ENCODE measurements at regions not wholly inside any gene's neighbourhood (a gene's known extent, or its start where the extent isn't known, plus 50 kb on each side); places are given as distances from the start of the nearest gene placed in this dataset.
"Not testable (repeated sequence)": the region's sequence is repeated elsewhere in the genome, so short reads cannot be mapped to it uniquely, and the experiment has no call there.

- no peak for FAIRE-seq
- DNase-seq (ENCODE audit: extremely low spot score, insufficient read length, low read depth): no peak
Measured at GRCh38 chr14:58750321-58751269, 112.8 kb downstream of the DACT1 start.

- FAIRE-seq (no peak), DNase-seq (ENCODE audit: extremely low spot score, insufficient read length, low read depth) (no peak)
Measured at GRCh38 chr14:58751788-58752187, 114.0 kb downstream of the DACT1 start.

- FAIRE-seq: no peak
- DNase-seq (ENCODE audit: extremely low spot score, insufficient read length, low read depth): no peak
Measured at GRCh38 chr14:58752289-58752688, 114.5 kb downstream of the DACT1 start.

GRCh38 chr14:58752771-58753201, 115.0 kb downstream of the DACT1 start:
- FAIRE-seq (peak; percentile 29), DNase-seq (ENCODE audit: extremely low spot score, insufficient read length, low read depth) (no peak)

- FAIRE-seq (no peak), DNase-seq (ENCODE audit: extremely low spot score, insufficient read length, low read depth) (no peak)
Measured at GRCh38 chr14:58755031-58755925, 117.5 kb downstream of the DACT1 start.

- no peak for FAIRE-seq
Measured at GRCh38 chr14:58760121-58760520, 122.4 kb downstream of the DACT1 start.

GRCh38 chr14:58762629-58763028, 124.9 kb downstream of the DACT1 start:
- DNase-seq (ENCODE audit: extremely low spot score, insufficient read length, low read depth) (no peak), FAIRE-seq (no peak)

More at GRCh38 chr14:58760121-58760520, 122.4 kb downstream of the DACT1 start:
- no peak for DNase-seq (ENCODE audit: extremely low spot score, insufficient read length, low read depth)

GRCh38 chr14:58763210-58763609, 125.4 kb downstream of the DACT1 start:
- no peak for DNase-seq (ENCODE audit: extremely low spot score, insufficient read length, low read depth)

GRCh38 chr14:58765418-58765831, 127.7 kb downstream of the DACT1 start:
- no peak for FAIRE-seq
- no peak for DNase-seq (ENCODE audit: extremely low spot score, insufficient read length, low read depth)

More at GRCh38 chr14:58763210-58763609, 125.4 kb downstream of the DACT1 start:
- FAIRE-seq: no peak

GRCh38 chr14:58765843-58766242, 128.1 kb downstream of the DACT1 start:
- no peak for FAIRE-seq
- no peak for DNase-seq (ENCODE audit: extremely low spot score, insufficient read length, low read depth)

GRCh38 chr14:58769011-58769643, 131.4 kb downstream of the DACT1 start:
- DNase-seq (ENCODE audit: extremely low spot score, insufficient read length, low read depth) (no peak), FAIRE-seq (no peak)

- FAIRE-seq: no peak
- no peak for DNase-seq (ENCODE audit: extremely low spot score, insufficient read length, low read depth)
Measured at GRCh38 chr14:58769771-58770170, 132.0 kb downstream of the DACT1 start.

- FAIRE-seq (no peak), DNase-seq (ENCODE audit: extremely low spot score, insufficient read length, low read depth) (no peak)
Measured at GRCh38 chr14:58770491-58770982, 132.8 kb downstream of the DACT1 start.

- FAIRE-seq (no peak), DNase-seq (ENCODE audit: extremely low spot score, insufficient read length, low read depth) (no peak)
Measured at GRCh38 chr14:58771016-58771415, 133.3 kb downstream of the DACT1 start.

GRCh38 chr14:58772116-58772515, 134.4 kb downstream of the DACT1 start:
- DNase-seq (ENCODE audit: extremely low spot score, insufficient read length, low read depth) (no peak), FAIRE-seq (no peak)

GRCh38 chr14:58772794-58773620, 135.2 kb downstream of the DACT1 start:
- FAIRE-seq (no peak), DNase-seq (ENCODE audit: extremely low spot score, insufficient read length, low read depth) (no peak)

- DNase-seq (ENCODE audit: extremely low spot score, insufficient read length, low read depth) (no peak), FAIRE-seq (no peak)
Measured at GRCh38 chr14:58774531-58774930, 136.8 kb downstream of the DACT1 start.

GRCh38 chr14:58775130-58775529, 137.4 kb downstream of the DACT1 start:
- not testable (repeated sequence) for FAIRE-seq; DNase-seq (ENCODE audit: extremely low spot score, insufficient read length, low read depth)

- no peak for FAIRE-seq
- no peak for DNase-seq (ENCODE audit: extremely low spot score, insufficient read length, low read depth)
Measured at GRCh38 chr14:58776516-58776915, 138.8 kb downstream of the DACT1 start.
